ENCODE measurements at regions not wholly inside any gene's neighbourhood (a gene's known extent, or its start where the extent isn't known, plus 50 kb on each side); places are given as distances from the start of the nearest gene placed in this dataset.

- DNase-seq (ENCODE audit: low read depth in 2 of 2, low spot score in 1 of 2): no peak
Measured at GRCh38 chr4:3852309-3852708, 86.1 kb downstream of the ADRA2C start.

- no peak for DNase-seq (ENCODE audit: low read depth in 2 of 2, low spot score in 1 of 2)
Measured at GRCh38 chr4:3852711-3853110, 86.5 kb downstream of the ADRA2C start.

GRCh38 chr4:3853388-3854035, 87.3 kb downstream of the ADRA2C start:
- no peak for DNase-seq (ENCODE audit: low read depth in 2 of 2, low spot score in 1 of 2)

DNA sequence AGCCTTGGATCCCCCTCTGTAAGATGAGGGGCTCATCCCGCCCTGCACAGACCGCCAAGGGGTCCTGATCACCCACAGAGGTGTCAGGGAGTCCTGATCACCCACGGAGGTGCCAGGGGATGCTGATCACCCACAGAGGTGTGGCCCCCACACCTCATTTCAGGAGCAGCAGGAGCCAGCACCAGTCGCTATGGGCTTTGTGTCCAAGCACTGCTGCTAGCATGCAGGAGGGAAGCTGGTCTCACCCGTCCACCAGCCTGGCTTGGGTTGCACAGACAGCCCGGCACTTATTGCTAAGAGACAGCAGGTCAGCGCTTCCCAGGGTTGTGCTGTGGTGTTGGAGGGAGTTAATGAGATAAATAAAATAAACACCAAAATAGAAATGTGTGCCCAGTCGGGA, 88.5 kb downstream of the ADRA2C start:
- no peak for DNase-seq (ENCODE audit: low read depth in 2 of 2, low spot score in 1 of 2)

DNA sequence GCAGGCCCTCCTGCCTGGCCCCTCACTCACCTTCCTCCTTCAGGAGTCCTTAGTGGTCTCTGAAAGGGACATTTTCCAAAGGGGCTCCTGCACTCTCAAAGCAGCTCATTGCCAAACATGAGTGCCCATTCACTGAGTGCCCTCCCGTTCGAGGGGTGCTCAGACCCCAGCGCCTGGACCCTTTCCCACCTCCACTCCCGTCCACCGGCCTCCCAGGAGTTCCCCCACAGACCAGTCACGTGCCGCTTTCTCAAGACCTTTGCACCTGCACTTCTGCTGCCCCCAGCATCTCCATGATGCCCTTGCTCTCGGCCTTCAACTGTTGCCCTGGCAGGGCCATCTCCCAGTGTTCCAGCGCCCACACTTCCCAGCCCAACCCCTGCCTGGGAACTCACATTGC, 89.5 kb downstream of the ADRA2C start:
- DNase-seq (ENCODE audit: low read depth in 2 of 2, low spot score in 1 of 2): no peak

DNA sequence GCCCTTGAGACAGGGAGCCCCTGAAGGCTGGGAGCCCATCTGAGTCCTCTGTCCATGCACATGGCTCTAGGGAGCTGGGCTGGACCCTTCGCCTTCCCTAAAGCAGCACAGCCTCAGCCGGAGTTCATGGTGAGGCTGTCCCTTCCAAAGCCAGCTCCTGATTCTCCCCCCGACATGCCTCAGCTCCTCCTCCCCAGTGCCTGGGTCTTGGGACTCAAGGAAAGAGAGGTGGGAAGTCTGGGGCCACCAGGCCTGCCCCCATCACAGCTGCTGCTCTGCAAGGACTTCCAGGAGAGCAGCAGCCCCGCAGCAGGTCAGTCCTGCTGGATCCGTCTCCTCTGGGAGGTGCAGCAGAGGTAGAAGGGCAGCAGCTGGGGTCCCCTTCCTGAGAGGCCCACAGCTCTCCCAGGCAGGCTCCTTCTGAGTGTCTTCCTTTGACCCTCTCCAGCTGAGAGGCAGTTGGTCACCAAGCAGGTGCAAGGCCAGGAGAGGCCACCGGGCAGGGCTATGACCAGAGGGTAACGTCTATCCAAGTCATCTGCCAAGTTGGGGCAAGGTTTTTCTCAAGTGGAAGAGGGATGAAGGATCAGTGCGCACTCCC, 90.5 kb downstream of the ADRA2C start:
- DNase-seq (ENCODE audit: low read depth in 2 of 2, low spot score in 1 of 2): no peak

DNA sequence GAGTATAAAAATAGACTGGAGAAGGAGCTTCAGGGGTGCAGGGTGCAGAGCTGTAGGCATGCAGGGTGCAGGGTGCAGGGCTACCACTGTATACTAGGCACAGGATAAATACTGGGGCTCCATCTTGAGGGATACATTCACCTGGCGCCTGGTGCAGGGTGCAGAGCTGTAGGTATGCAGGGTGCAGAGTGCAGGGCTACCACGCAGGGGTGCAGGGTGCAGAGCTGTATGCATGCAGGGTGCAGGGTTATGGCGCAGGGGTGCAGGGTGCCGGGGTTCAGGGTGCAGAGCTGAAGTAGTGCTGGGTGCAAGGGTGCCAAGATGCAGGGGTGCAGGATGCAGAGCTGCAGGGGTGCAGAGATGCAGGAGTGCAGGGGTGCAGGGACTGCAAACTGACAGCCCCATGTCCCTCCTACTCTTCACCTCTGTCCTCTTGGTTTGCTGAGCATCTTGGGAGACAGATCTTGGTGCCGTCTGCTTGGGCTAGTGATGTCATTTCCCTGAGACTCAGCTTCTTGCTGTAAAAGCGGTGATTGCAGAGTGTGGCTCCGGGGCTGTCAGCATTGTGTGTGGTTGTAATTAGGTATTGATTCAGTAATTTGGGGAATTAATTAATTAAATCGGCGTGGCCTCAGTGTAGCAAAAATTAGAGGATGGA, 91.2 kb downstream of the ADRA2C start:
- no peak for DNase-seq (ENCODE audit: low read depth in 2 of 2, low spot score in 1 of 2)

DNA sequence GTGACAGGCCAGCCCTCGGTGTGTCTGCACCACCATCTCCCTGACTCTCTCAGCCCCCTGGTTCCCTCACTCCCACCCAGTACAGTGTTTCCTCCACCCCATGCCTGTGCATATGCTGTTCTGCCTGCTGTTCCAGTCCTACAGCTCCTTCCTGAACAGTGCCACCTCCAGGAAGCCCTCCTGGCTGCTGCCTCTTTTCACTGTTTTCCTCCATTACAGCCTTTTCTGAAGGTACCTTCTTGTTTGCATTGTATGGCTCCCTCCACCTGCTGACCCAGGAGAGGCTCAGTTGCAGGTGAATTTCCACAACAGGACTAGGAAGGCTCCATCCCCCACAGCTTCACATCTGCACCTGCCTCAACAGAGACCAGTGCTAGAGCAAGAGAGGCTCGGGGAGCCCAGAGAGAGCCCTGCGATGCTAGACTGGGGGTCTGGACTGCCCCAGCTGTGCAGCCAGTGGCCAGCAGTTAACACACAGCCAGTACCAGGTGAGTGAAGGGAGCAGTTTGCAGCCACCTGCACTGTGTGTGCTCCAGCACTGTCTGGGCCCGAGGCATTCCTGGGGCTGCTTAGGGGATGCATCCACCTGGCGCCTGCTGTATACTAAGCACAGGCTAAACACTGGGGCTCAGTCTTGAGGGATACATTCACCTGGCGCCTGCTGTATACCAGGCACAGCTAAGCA, 92.0 kb downstream of the ADRA2C start:
- DNase-seq (ENCODE audit: low read depth in 2 of 2, low spot score in 1 of 2): no peak

GRCh38 chr4:3858765-3859388, 92.7 kb downstream of the ADRA2C start:
- DNase-seq (ENCODE audit: low read depth in 2 of 2, low spot score in 1 of 2): no peak

DNA sequence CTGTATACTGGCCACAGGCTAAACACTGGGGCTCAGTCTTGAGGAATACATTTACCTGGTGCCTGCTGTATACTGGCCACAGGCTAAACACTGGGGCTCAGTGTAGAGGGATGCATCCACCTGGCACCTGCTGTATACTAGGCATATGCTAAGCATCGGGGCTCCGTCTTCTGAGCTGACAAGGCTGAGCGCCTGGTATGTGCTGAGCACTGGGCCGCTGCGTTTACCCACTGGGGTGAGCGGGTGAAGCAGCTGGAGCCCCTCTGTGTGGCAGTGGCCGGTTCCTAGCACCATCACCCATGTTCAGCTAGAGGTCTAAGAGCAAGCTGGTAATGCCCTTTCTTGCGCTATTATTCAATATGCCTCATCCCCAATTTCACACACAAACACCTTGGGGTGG, 93.4 kb downstream of the ADRA2C start:
- no peak for DNase-seq (ENCODE audit: low read depth in 2 of 2, low spot score in 1 of 2)

- no peak for DNase-seq (ENCODE audit: low read depth in 2 of 2, low spot score in 1 of 2)
Measured at GRCh38 chr4:3860061-3860912, 94.1 kb downstream of the ADRA2C start.

- DNase-seq (ENCODE audit: low read depth in 2 of 2, low spot score in 1 of 2): no peak
Measured at GRCh38 chr4:3860913-3861636, 94.9 kb downstream of the ADRA2C start.

GRCh38 chr4:3861720-3862639, 95.8 kb downstream of the ADRA2C start:
- no peak for DNase-seq (ENCODE audit: low read depth in 2 of 2, low spot score in 1 of 2)

DNA sequence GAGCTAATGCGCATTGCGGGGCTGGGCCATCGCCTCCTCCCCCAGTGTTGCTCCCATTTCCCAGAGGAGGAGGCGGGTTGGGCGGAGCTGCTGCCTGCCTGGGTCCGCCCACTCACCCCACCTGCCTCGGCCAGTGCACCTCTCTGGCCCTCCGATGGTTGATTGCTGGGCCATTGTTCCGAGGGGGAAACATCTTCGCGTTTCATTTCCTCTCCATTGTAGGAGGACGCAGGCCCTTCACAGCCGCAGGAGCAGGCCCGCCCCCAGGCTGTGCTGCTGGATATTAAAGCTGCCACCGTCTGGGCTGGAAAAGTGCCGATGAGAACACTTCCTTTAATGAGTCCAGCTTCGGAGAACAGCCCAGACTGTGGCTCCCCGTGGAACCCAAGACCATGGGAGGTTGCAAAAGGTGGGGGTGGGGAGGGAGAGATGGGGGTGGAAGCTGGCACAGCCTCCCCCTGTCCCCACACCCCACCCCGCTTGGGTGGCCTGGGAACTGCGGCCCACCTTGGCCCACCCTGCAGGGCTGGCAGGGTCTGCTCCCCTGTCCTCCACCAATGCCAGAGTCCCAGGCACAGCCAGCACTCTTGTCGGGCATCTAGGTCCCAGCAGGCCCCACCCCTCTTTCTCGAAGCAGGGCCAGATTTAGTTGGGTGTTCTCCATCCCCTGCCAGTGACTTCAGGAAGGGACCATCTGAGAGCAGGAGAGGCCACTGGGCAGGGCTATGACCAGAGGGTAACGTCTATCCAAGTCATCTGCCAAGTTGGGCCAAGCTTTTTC, 96.6 kb downstream of the ADRA2C start:
- DNase-seq (ENCODE audit: low read depth in 2 of 2, low spot score in 1 of 2): no peak

GRCh38 chr4:3863841-3864741, 97.9 kb downstream of the ADRA2C start:
- DNase-seq (ENCODE audit: low read depth in 2 of 2, low spot score in 1 of 2): no peak

GRCh38 chr4:3864742-3865721, 98.8 kb downstream of the ADRA2C start:
- DNase-seq (ENCODE audit: low read depth in 2 of 2, low spot score in 1 of 2): no peak

Data from stimulated activated CD8-positive, alpha-beta memory T cell treated with anti-CD3 and anti-CD28 coated beads, Interleukin-4, amount 100 ng/mL, for 4 hours (primary cell).